NCI-H510A (cell line): ENCODE measurements at regions not wholly inside any gene's neighbourhood (a gene's known extent, or its start where the extent isn't known, plus 50 kb on each side); places are given as distances from the start of the nearest gene placed in this dataset.
"Not testable (repeated sequence)": the region's sequence is repeated elsewhere in the genome, so short reads cannot be mapped to it uniquely, and the experiment has no call there.

Experiments
- DNase-seq: peaks from one replicate; lab custom pipeline; 2025; lab: John Stamatoyannopoulos, UW

DNA sequence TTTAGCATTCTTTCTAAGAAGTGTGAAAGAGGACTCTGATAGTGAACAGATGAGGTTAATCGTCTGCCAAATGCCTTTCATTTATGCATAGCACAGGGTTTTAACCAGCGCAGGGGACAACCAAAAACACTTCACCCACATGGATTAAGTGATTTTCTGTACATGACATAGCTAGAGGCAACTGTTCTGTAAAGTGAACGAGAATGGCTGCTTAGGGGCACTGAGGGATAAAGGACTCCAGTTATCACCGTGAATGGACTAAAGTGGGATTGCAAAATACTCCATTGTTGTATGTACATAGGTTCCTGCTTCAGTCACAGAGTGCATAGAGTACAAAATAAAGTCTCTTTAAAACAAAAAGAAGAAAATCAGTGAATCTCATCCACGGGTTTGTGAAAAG lies 456.8 kb downstream of the DMAC1 start:
- DNase-seq = no peak

DNA sequence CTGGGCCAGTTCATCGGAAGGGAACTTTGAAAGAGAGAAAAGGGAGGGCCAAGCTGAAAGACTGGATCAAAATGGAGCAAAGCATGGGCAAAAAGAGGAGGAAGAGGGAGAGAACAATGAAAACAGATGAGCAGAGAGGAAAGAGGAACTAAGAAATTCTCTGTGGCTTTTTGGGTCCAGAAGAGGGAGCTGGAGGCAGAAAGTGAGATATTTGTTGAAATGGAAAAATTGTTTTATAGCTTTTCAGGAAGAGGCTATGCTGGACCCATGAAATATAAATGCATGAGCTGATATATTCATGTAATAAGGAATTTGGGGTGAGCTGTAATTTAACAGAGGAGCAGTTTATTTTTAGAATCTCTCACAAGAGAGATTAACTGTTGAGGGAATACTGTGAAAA lies 457.3 kb downstream of the DMAC1 start:
- no peak for DNase-seq

- no peak for DNase-seq
These were observed 458.0 kb downstream of the DMAC1 start for GRCh38 chr9:7341571-7341970.

DNA sequence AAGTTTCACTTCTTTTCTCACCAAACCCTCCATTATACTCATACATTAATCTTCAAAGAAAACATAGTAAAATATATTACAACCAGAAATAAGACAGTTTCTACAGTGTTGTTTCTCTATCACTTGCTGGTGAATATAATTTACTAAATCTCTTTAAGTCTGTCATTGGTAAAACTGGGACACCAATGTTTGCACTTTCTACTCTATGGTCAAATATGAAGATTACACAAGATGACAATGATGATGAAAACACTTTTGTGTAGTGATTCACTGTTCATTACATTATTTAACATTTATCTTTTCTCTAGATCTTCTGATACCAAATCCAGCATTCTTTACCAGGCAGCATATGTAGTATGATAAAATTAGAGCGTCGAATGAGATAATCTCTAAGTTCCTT lies 459.1 kb downstream of the DMAC1 start:
- DNase-seq = no peak

- no peak for DNase-seq
These were observed 460.8 kb downstream of the DMAC1 start for GRCh38 chr9:7338586-7339281.

DNA sequence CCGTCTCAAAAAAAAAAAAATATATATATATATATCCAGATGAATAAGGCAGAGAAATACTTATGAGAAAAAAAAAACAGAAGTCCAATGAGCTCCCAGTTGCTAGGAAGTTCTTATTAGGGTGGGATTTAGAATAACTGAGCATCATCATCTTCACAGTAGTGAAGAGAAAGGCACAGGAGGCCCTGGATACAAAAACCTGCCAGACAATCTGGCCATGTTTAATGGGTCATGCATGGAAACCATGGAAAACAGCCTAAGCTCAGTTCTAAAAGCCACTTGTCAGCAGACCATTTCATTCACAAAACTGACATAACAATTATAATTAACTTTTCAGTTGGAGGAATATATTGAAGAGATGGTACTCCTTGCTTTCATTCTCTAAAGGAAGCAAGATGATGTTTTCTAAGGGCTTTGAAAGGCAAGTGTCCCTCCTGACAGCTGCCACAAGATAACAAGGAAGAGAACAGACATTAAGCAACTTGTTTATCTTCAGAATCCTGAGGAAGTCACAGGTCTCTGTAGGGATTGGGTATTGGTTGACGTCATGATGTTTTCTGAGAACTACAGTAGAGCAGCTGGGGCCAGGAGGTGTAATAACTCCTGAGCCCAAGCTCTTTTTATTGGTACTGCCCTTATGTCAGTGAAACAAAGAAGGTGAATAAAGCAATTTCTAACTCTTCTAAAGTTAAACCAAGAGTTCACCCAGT lies 463.1 kb downstream of the DMAC1 start:
- DNase-seq = peak; percentile 25

- DNase-seq = no peak
These were observed 465.9 kb downstream of the DMAC1 start for GRCh38 chr9:7333719-7334118.

GRCh38 chr9:7332780-7333179 lies 466.8 kb downstream of the DMAC1 start:
- no peak for DNase-seq

GRCh38 chr9:7328453-7328852 lies 471.1 kb downstream of the DMAC1 start:
- DNase-seq = no peak

- DNase-seq = no peak
These were observed 473.6 kb downstream of the DMAC1 start for GRCh38 chr9:7325995-7326394.

GRCh38 chr9:7324152-7324598 lies 475.4 kb downstream of the DMAC1 start:
- DNase-seq = no peak

- no peak for DNase-seq
These were observed 478.7 kb downstream of the DMAC1 start for GRCh38 chr9:7320841-7321240.

DNA sequence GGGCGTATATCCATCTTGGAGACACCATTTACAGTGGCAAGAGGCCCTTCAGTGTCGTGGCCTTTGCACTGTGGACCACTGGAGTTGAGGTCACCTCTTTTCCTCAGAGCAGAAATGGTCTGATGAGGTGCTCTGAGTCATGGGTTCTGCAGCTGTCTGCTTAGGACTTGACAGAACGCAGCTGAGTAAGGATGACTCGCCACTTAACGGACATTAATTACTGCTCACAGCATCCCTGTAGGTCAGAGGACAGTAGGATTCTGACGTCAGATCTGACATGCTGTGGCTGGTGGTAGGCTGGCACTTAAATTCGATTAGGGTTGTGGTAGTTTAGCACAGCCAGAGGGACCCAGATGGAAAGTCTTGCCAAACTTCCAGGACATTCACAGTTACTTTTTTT lies 479.4 kb downstream of the DMAC1 start:
- peak; percentile 28 for DNase-seq

DNA sequence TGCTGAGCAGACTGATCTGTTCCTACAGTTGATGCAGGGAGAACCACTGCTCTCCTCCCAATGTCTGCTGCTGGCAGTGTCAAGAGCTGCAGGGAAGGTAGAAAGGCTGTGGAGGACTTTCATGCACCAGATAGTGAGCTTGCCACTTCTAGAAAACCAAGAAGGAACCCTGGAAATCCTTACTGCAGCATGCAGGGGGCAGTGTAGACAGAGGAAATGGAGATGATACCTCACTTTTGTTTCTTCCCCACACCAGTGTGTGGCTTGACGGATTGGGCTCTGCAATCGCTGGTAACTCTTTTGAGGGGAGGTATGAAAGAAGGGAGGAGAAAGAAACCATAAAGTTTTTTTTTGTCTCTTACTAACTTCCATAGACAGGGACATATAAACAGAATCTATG lies 480.7 kb downstream of the DMAC1 start:
- no peak for DNase-seq

DNA sequence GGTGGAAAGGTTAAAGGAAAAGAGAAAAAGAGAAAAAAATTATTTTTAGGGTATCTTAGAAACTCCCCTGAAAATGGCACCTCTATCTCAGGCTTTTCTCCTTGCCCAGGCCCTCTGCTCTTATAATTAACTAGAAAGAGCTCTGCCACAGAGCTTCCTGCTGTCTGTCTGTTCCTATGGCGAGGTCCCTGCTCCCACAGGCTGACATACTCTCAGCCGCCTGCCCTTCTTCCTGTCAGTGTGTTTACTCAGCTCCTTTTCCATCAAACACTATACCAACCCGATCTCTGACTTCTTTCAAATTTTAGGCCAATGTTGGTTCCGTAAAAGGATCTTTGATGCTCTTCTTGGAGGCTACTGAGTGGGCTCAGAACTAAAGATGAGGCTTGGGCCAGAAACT lies 482.6 kb downstream of the DMAC1 start:
- DNase-seq = no peak

DNA sequence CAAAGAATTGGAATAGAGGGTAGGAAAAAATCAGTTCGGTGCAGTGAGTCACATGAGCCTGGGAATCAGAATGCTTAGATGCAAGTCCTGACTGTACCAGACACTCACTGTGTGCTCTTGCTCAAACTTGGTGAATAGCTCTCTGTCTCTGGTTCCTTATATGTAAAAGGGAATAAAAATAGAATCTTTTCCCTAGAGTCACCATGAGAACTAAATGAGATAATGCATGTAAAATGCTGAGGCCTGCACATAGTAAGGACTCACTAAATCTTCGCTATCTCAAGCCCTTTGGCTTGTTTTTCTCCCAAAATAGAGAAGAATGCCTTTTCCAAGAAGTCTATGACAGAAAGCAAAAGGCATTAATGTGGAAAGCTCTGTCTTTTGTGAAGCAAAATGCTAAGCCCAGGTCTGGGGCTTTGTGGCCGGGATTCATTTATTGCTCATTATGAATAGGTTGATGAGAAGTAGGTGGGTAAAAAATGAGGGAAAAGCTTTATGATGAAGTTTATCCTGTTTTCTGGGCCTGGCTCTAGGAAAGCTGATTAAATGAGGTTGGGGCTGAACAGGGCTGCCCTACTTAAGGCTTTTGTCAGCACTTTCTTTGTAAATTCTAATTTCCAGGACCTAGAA lies 483.3 kb downstream of the DMAC1 start:
- no peak for DNase-seq

DNA sequence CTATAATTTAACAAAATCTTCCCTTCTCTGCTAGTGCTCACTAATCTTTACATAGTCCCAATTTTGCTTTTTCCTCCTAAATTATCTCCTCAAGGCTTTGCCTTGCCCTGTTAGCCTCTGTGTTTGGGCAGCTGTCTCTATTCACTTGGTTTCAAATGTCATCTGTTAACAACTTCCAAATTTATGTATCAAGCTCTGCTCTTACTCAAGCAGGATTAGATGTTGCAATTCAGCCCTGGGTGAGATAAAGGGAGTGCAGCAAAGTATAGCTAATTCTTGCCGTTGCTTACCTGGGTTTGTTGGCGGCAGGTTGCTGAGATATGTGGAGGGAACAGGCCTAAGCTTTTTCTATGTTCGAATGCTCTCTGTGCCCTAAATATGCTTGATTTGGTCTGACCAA lies 483.8 kb downstream of the DMAC1 start:
- no peak for DNase-seq

- no peak for DNase-seq
These were observed 484.5 kb downstream of the DMAC1 start for GRCh38 chr9:7315116-7315515.

GRCh38 chr9:7313389-7313788 lies 486.2 kb downstream of the DMAC1 start:
- no peak for DNase-seq

- not testable (repeated sequence) for DNase-seq
These were observed 490.5 kb downstream of the DMAC1 start for GRCh38 chr9:7309051-7309450.

DNA sequence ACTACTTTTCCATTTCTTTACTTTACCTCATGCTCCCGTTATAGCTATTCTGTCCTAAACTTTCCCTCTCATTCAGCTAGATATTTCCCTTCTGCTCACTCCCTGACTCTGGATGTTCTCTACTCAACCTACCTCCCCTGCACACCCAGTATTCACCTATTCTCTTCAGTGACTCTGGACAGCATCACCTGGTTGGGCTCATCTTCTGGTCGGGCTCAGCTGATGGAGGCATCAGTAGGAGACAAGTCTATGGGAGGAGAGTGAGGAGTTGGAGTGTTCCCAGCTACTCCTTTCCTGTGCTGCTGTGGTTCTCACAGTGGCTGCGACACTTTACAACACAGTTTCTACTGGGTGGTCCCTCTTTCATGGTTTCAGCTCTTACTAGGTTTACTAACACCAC lies 493.9 kb downstream of the DMAC1 start:
- DNase-seq = no peak

- DNase-seq = no peak
These were observed 495.0 kb downstream of the DMAC1 start for GRCh38 chr9:7304627-7304995.

DNA sequence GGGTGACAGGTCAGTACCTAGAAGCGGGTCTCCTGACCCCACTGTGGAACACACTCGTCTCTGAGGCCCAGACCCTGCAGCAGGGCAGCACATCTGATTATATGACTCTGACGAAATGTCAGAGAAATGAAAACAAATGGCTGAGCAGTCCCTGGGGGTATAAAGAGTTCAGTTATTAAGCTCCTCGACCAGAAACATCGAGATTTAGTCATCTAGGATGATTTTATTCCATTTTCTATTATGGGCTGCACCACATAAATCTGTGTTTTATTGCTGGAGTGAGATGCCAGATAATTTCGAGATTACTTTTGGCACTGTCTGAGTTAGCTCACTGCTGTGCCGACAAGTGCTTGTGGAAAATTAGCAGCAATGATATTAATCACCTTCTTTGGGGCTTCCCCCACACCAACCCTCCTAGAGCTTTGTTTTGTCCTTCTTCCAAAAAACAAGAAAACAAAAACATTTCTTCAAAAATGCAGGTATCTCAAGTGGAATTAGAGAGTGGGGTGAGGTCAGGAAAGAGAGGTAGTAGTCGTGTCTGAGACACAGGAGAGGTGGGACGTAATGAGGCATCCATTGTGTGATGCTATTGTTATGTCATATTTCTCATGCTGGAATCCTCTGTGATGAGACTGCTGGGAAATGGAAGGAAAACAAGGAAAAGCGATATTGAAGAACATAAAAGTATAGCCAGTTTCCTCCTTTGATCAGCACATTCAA lies 495.5 kb downstream of the DMAC1 start:
- no peak for DNase-seq
